Sigmoid colon (tissue), 4 donors: ENCODE measurements at regions not wholly inside any gene's neighbourhood (a gene's known extent, or its start where the extent isn't known, plus 50 kb on each side); places are given as distances from the start of the nearest gene placed in this dataset.

ENCODE experiments used
- EP300 ChIP-seq, 4 donors: sonication (generic); formaldehyde crosslinking; IDR thresholded peaks; one replicate each; pipeline ENCODE4 v1.6.1; 2017; ENCODE audit warnings: antibody characterized with exemption in 4 of 4
- POLR2A ChIP-seq, 2 donors: fragments of 450-650 bp; IDR thresholded peaks; one replicate each; pipeline ENCODE4 v1.6.1; 2016; ENCODE audit warnings: antibody characterized with exemption in 2 of 2, mild to moderate bottlenecking in 2 of 2, moderate library complexity in 2 of 2
- POLR2AphosphoS5 ChIP-seq, 4 donors: sonication (generic); formaldehyde crosslinking; IDR thresholded peaks; one replicate each; pipeline ENCODE4 v1.6.1; 2017; ENCODE audit warnings: antibody characterized with exemption in 4 of 4
- TF ChIP-seq, protein P1 (sequence below), 4 experiments: fragments of 450-650 bp in 3 of 4; fragments of 200-600 bp in 1 of 4; IDR thresholded peaks; one replicate each; pipeline ENCODE4 v1.5.1; 2016 to 2019; ENCODE audit warnings: antibody characterized with exemption in 4 of 4, mild to moderate bottlenecking in 3 of 4, moderate library complexity in 2 of 4

DNA sequence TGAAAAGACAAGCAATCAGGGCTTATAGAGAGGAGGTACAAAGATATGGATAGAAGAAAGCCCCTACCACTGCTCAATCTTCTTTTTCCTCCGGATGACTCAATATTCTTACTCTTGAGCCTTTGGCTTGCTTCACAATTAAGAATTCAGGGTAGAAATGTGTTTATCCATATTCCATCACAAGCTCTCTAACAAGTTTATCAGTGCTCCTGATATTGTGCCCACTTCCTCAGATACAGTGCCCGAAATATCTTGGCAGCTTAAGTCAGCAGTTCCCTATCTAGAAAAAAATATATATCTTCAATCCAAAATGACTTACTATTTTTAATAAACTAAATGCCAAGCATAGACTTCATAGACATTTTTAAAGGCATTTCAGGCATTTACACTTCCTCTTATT, 255.1 kb upstream of the FAT3 start:
- TF ChIP-seq POLR2A (IDR thresholded peaks at IDR 0.05) (no peak), POLR2AphosphoS5 (IDR thresholded peaks at IDR 0.05) (no peak), EP300 (IDR thresholded peaks at IDR 0.05) (no peak)
- TF ChIP-seq, protein P1, sequence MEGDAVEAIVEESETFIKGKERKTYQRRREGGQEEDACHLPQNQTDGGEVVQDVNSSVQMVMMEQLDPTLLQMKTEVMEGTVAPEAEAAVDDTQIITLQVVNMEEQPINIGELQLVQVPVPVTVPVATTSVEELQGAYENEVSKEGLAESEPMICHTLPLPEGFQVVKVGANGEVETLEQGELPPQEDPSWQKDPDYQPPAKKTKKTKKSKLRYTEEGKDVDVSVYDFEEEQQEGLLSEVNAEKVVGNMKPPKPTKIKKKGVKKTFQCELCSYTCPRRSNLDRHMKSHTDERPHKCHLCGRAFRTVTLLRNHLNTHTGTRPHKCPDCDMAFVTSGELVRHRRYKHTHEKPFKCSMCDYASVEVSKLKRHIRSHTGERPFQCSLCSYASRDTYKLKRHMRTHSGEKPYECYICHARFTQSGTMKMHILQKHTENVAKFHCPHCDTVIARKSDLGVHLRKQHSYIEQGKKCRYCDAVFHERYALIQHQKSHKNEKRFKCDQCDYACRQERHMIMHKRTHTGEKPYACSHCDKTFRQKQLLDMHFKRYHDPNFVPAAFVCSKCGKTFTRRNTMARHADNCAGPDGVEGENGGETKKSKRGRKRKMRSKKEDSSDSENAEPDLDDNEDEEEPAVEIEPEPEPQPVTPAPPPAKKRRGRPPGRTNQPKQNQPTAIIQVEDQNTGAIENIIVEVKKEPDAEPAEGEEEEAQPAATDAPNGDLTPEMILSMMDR (IDR thresholded peaks at IDR 0.05), result no peak
